Loucy (cell line): ENCODE measurements at regions not wholly inside any gene's neighbourhood (a gene's known extent, or its start where the extent isn't known, plus 50 kb on each side); places are given as distances from the start of the nearest gene placed in this dataset.

Source experiments
- CTCF ChIP-seq: fragments of 200-600 bp; sonication (generic); conservative IDR thresholded peaks from 2 replicates; pipeline ENCODE4 v1.5.1; 2014; ENCODE audit warnings: mild to moderate bottlenecking, antibody characterized with exemption, low read length
- EZH2phosphoT487 ChIP-seq: fragments of 200-600 bp; IDR thresholded peaks from 2 replicates; pipeline ENCODE4 v1.6.1; 2018; ENCODE audit warnings: antibody characterized with exemption, mild to moderate bottlenecking, moderate library complexity, borderline replicate concordance

GRCh38 chr3:186451371-186451770 is 89.3 kb upstream of the DGKG start:
- TF ChIP-seq CTCF (no peak), EZH2phosphoT487 (no peak)
